Activated T-cell treated with anti-CD3 and anti-CD28 coated beads for 48 hours (primary cell): ENCODE measurements at regions not wholly inside any gene's neighbourhood (a gene's known extent, or its start where the extent isn't known, plus 50 kb on each side); places are given as distances from the start of the nearest gene placed in this dataset.
"Not testable (repeated sequence)": the region's sequence is repeated elsewhere in the genome, so short reads cannot be mapped to it uniquely, and the experiment has no call there.

Experiments used
- DNase-seq: peaks from one replicate; pipeline ENCODE4 v3.0.0-alpha.2; 2020; ENCODE audit warnings: low read depth

DNA sequence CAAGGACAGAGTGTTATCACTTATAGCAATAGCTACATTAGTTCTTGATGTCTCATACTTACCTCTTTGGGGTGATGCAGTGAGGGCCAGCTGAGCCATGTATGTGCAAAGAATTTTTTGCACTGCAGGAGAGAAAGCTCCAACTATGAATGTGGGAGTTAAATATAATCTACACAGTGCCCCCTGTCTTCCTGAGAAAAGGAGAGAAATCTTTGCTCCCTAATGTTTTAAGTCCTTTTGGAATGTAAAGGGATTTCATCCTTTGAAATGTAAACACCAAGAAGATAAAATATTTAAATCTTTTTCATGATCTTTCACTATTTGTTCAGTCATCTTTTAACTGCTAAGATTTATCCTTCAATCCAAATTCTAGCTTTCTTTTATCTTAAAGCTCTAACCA lies 822.1 kb downstream of the TENT5A start:
- no peak for DNase-seq

DNA sequence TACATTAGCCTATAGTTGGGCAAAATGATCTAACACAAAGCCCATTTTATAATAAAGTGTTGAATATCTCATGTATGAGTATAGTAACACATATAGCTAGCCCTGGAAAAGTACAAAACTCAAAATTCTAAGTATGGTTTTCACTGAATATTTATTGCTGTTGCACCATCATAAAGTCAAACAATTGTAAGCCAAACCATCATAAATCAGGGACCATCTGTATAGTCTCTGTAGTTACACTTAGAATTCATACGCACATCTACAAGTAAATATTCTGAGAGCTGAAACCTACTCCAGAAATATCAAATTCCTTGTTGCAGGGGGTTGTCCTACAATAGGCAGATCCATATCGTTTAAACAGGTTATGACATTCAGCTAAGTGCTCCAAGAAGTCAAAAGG lies 817.3 kb downstream of the BCKDHB start:
- no peak for DNase-seq

DNA sequence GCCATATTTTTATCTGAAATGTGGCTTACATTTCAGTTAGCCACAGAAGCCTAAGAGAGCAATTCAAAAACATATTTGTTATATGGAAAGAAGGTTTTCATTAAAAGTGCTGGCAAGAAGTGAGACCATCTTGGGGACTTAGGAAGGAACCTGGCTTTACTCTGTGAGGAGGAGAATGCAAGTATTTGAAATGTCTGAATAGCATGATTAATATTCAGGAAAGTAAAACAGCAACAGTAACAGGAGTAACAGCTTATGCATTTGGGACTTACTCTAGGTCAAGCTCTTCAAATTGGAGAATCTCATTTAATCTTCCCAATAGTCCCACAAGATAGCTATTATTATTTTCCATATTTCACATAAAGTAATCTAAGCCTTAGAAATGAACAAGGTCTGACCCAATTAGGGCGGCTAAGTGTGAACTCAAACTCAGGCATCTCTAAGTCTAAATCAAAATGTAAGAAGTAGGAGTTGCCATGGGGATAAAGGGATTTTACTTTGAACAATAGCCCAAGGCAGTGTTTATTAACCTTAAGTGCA lies 816.5 kb downstream of the BCKDHB start:
- no peak for DNase-seq

DNA sequence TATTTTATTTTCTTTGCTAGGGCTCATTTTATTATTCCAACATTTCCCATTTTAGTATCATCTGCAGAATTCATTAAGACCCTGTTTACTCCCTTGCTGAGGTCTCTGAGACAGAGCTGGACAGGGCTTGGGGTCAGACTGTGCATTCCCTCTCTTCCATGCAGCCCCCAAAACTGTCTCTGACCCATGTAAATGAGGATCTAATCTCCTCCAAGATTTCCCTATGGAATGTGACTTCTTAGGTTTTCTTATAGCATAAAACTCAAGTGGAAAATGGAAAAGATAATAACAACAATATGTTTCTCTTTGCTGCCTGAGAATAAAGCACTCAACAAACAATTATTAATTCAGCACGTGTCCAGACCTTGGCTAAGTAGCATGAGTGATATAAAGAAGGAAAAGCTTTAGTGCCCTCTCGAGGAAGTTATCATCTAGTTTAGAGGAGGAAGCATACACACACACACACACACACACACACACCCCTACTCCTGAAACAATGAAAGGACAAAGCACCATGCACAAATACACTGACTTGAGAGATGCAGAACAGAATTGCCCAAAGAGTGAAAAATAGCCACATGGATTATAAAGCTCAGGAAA lies 815.5 kb downstream of the BCKDHB start:
- DNase-seq: no peak

DNA sequence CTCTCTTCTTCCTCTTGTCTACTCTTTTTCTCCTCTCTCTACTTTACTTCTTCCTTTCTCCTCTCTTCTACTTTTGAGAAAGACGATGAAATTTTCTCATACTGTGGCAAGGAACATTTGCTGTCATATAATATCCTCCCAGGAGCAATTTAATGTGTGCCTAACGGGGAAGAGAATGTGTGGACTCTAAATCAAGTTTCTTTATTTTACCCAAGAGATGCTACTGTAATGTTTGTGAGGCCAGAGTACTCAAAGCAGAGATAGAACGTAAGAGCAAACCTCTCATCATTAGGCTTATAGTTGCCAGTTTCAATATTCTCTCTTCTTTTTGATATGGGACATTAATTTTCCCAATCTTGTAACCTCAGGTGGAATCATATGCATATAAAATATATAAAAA lies 801.4 kb downstream of the BCKDHB start:
- no peak for DNase-seq

DNA sequence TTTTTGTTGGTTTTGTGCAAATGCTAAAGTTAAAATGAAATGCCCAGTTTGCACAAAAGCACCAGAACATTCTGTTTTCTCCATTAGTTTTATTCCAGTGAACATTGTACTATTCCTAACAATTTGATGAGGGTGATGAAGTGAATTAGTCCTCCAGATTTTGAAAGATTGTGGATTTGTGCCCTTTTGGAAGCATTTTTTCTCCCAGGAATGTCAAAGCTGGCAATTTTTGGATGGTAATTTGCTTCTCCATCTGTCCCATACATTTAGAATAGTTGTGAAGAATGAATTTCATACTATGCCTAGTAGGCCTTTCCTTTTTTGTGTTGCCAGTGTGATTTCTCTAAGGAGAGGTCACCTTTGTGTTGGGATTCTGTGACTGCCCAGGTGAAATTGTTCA lies 797.2 kb downstream of the BCKDHB start:
- DNase-seq: no peak

DNA sequence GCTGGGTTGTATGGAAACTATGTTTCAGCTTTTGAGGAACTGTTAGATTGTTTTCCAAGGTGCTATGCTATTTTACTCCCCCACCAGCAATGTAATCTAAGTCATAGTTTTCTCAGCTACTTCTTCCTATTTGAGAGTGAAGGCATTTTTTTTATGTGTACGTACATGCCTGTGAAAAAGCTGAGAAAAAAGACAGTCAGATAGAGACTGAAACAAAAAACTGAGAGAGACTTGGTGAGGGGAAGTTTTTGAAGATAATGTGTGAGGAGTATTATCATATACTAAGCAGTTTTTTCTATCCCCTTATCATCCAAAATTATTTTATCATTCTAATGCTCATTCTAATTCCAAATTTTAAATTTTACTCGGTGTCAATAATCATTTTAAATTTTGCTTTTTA lies 780.0 kb downstream of the BCKDHB start:
- no peak for DNase-seq

DNA sequence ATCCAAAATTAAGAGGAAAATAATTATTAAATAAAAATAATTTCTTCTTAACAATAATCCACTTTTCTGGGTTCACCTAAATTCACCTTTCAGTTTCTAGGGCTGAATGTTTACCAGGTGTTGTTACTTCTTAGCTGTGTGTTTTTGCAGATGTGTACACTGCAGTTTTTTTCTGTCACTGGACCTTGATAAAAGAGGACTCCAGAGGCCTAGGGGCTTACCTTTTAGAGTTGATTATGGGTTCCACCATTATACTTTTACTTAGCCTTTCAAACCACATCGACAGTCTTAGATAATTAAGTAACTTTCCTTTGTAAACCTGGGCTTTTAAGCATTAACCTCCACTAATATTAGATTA lies 766.5 kb downstream of the BCKDHB start:
- DNase-seq: no peak

DNA sequence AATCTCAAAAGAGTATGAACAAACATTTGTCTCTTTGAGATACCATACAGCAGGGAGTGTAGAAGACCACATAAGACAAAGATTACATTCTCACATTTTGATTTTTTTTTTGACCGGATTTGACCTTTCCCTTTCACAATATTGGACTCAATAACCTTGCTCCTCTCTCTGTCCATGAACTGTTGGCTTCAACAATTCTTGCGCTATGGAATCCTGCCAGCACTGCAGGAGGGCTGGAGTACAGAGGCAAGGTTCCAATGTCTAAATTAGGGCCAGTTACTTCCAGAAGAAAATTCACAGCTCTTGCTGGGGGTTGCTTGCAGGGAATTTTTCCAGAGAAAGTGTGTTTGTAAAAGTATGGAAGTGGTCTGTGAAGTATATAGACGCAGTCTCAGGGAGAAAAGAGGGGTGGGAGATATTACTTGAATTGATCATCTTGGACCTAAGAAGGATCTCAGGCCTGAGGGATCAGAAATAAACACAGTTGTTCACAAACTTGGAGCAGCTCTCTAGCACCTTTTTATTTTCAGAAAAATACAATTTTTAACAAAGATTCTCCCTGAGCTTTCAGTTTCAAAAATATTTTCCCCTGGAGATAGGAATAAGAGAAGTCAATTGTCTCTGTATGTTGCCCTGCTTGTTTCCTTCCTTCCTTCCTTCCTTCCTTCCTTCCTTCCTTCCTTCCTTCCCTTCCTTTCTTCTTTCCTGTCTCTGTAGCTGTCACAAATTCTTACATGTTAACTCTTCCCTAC lies 765.9 kb downstream of the BCKDHB start:
- DNase-seq: no peak

DNA sequence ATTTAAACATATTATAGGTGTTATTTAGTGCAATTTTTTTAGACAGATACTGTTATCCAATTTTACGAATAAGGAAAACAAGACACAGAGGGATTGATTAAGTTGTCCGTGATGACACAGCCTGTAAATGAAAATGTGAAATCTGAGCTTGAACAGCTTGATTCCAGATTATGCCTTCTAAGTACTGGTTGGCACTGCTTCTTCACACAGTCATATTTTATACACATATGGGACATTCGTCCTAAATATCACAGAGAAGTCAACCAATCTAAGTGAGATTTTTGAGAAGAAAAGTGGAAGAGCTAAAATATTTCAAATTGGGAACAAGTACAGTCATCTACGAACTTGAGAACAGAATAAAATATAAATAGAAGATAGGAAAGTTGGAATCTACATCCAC lies 756.3 kb downstream of the BCKDHB start:
- no peak for DNase-seq

DNA sequence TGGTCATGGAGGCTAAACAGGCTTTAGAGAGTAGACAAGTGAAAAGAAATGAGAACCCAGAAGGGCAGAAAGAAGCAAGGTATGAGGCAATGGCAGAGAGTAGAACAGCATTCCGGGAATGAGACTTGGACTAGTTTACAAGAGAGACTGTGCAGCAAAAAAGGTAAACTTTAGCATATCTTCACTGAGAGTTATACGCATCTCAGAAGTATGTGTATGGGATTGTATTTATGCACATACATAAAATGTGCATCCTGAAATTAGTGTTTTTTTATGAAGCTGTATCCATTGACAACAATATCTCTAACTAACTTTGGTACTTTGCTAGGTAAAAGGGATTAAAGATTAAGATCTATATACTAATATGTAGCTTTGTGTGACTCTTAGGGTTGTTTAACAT lies 753.6 kb downstream of the BCKDHB start:
- no peak for DNase-seq

DNA sequence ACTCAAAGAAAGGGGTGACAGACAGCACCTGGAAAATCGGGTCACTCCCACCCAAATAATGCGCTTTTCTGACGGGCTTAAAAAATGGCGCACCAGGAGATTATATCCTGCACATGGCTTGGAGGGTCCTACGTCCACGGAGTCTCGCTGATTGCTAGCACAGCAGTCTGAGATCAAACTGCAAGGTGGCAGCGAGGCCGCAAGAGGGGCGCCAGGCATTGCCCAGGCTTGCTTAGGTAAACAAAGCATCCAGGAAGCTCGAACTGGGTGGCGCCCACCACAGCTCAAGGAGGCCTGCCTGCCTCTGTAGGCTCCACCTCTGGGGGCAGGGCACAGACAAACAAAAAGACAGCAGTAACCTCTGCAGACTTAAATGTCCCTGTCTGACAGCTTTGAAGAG lies 741.5 kb downstream of the BCKDHB start:
- DNase-seq: not testable (repeated sequence)

DNA sequence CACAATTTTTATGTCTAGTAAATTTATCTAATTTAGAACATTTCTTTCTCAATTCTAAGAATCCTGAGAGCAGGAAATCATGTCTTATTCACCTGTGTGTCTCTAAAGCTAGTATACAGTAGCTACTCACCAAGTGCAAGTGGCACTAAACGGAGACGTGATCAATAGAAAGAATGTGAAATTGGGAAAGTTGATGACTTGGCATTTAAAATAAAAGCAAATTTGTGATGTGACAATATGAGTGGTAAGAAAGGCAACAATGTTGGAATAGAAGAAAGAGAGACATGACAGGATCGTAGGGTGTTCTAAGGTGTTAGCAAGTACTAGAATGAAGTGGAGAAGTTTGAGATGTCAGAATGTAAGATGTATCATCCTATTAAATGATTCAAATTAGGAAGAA lies 725.9 kb downstream of the BCKDHB start:
- no peak for DNase-seq

DNA sequence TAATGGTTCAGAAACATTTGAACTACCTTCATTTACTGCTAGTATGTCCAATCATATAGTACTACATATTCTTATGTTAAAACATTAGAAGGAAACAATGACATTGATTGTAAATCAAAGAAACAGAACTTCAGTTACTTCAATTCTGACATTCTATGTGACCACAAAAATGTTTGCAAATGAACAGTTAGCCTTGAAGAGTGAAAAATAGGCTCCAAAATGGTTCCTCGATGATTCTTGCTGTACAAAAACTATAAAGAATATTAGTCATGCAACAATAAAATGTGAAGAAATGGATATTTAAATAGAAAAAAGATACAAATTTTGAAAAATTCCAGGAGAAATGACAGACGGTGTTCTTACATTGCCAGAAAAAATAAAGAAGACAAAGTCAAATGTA lies 686.9 kb downstream of the BCKDHB start:
- no peak for DNase-seq

DNA sequence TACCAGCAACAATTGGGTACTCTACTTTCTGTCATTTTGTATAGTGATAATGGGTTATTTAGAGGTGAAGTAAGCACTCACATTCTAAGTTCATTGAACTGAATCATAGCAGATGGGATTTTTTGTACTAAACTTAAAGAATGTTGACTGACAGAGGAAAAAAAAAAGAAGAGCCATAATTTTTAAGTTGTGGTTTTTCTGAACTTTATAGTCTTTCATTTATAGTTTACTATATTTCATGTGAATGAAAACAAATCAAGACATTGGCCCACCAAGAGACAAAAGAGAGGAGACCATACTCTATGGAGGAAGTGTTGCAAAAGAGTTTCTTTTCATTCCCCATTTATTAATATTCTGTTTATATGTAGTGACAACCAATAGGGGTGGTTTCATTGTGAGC lies 685.7 kb downstream of the BCKDHB start:
- no peak for DNase-seq

DNA sequence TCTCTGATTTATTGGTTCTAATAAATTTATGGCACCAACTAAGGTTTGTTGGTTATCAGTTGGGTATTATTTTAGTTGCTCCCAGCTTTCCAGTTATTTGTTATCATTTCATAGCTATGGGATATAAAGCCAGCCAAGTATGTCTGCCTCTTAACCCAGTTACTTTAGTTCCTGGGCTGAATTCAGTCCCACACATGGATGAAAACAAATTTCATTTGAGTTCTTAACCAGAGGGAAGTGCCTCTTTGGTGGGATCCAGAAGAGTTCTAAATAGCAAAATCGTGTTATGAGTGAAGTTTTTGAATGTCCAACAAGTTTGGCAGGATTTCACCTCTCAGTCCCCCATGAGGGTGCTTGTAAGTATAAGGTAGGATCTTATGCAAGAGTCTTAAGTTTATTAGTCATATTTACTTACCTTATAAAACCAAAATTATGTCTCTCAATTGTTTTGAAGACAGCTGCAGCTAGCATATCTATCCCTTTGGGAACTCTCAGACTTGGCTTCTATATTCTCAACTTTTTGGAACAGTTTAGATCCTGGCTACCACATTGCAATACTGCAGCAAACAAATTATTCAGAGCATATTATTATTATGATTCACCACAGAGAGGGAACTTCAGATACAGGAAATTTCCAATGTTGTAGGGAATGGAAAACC lies 683.6 kb downstream of the BCKDHB start:
- no peak for DNase-seq

DNA sequence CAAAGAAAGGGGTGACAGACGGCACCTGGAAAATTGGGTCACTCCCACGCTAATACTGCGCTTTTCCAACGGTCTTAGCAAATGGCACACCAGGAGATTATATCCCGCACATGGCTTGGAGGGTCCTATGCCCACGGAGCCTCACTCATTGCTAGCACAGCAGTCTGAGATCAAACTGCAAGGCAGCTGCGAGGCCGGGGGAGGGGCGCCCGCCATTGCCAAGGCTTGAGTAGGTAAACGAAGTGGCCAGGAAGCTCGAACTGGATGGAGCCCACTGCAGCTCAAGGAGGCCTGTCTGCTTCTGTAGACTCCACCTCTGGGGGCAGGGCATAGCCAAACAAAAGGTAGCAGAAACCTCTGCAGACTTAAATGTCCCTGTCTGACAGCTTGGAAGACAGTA lies 676.8 kb downstream of the BCKDHB start:
- not testable (repeated sequence) for DNase-seq

DNA sequence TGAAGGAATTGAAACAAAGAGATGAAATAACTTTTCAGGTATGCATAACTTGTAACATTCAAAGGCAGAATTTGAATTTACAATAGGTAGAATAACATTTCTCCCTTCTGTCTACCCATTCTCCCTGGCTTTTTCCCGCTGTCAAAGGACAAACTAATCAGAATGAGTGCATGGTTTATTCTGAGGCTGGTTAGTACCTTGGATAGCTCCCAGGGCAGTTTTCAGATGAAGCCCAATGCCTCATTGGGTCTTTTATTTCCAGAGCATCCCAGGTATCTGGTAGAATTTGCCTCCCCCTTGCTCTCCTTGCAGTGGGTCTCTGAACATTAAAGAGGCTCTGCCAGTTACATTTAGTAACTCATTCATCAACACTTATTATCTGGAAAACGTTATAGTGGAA lies 665.5 kb downstream of the BCKDHB start:
- DNase-seq: no peak

DNA sequence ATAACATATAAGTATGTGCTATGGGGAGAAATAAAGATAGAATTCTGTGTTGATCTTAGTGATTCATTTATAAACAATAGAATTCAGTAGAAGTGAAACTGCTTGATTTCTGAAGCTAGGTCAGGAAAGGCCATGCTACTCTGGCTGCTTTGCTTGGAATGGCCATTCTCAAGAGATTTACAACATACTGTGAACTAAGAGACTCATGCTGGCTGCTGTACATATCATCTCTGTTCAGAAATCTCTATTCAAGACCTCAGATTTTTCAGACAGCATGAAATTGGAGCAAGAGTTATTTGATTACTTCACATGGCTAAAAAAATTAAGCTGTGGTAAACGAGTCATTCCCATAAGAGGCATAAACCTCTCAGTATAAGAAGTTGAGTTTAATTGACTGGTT lies 662.6 kb downstream of the BCKDHB start:
- no peak for DNase-seq

DNA sequence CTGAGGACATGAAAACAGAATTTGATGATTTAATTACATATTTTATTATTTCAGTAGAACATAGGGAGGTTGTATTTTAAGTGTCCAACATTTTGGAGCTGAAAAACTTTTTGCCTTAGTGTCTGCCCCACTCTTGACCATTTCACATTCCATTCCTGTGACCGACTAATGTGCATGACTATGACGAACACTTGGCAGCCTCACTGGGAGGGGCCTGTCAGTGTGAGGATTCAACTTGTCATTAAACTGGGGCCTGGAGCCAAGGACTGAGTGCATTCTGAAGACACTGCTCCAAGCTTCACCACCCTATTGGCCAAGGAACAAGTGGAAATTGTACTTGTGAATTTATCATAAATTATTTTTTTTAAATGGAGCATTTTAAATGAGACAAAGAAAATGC lies 661.3 kb downstream of the BCKDHB start:
- no peak for DNase-seq

DNA sequence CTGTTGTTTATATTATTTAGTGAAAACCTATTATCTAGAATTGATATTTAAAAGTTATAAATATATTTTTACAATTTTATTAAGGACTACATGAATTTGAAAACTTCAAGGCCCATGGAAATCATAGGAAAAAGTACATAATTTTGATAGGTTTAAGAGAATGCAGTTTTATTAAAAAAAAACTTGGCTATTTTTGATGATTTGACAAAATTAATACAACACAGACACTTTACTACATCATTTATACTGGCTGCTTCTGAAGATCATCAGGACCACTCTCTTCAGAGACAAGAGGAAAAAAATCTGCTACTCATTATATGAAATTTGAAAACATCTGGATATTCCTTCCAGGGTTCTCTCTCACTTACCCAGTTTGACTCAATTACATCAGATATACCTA lies 637.7 kb downstream of the BCKDHB start:
- no peak for DNase-seq

DNA sequence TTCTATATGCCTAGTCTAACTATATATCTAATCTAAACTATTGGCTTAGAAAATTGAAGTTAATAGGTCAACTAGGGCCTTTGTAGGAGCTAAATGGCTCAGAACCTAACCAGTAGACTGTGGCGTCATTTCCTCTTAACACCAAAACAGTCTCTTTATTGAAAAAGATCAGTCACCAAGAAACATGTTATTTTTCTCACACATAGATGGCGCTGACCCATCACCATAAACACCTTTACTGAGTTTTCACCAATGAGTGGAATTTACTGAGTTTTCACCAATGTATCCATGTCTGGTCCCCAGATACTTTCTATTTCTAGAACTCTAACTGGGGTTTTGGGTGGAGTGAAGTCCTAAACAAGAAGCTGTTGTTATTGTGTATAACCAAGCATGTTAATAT lies 636.0 kb downstream of the BCKDHB start:
- no peak for DNase-seq

DNA sequence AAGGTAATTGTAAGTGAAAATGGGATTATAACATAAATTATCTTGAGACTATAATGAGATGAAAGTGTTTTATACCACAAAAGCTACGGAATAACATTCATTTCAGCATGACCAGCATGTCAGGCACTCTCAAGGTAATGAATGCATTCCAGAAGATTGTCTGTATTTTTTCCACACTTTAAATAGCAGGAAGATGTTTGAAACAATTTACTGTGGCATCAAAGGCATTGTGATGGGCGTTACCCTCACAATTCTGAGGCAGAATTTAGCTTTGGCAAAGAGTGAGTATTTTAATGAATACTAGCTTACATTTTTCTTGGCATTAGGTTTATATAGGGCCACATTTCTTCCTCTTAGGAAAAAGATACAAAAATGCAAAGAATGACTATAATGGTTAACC lies 627.2 kb downstream of the BCKDHB start:
- no peak for DNase-seq

DNA sequence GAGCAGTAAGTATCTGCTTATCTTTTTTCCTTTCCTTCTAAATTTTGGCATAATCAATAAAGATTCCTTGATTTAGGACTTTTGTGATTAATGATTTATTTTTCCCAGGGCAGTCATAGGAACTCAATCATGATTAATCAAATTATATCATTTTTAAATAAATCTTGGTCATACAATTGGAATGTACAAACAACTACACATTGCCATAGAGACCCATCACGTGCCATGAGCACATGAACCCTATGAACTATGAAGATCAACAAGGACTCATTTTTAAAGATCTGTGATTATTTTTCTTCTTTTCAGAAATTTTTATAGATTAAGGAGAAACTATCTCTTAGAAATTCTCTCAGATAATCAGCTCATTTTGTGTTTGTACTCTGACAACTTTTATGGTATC lies 622.4 kb downstream of the BCKDHB start:
- no peak for DNase-seq
